Loucy (cell line): ENCODE measurements at regions not wholly inside any gene's neighbourhood (a gene's known extent, or its start where the extent isn't known, plus 50 kb on each side); places are given as distances from the start of the nearest gene placed in this dataset.

Experiments used
- CTCF ChIP-seq: fragments of 200-600 bp; sonication (generic); conservative IDR thresholded peaks from 2 replicates; pipeline ENCODE4 v1.5.1; 2014; ENCODE audit warnings: mild to moderate bottlenecking, antibody characterized with exemption, low read length
- EZH2phosphoT487 ChIP-seq: fragments of 200-600 bp; IDR thresholded peaks from 2 replicates; pipeline ENCODE4 v1.6.1; 2018; ENCODE audit warnings: antibody characterized with exemption, mild to moderate bottlenecking, moderate library complexity, borderline replicate concordance

- no peak for TF ChIP-seq CTCF
- TF ChIP-seq EZH2phosphoT487, result no peak
These were observed 93.7 kb downstream of the TNFSF11 start for GRCh38 chr13:42667638-42668037.
